ENCODE measurements at regions not wholly inside any gene's neighbourhood (a gene's known extent, or its start where the extent isn't known, plus 50 kb on each side); places are given as distances from the start of the nearest gene placed in this dataset.

- H3K9me3 Mint-ChIP-seq (ENCODE audit: unreplicated experiment), result peaks cover 6% of the 10 kb centered on the region
- no peak overlapping the region for H3K4me3 Mint-ChIP-seq (ENCODE audit: unreplicated experiment)
- DNase-seq (ENCODE audit: low spot score), result no peak
- no peaks in the 10 kb centered on the region for H3K27me3 Mint-ChIP-seq (ENCODE audit: unreplicated experiment)
- no peak for TF ChIP-seq CTCF (IDR thresholded peaks at IDR 0.05; ENCODE audit: unreplicated experiment)
- no peak overlapping the region for H3K27ac Mint-ChIP-seq (ENCODE audit: unreplicated experiment)
- no peaks in the 10 kb centered on the region for H3K4me1 Mint-ChIP-seq (ENCODE audit: unreplicated experiment)
- H3K36me3 Mint-ChIP-seq (ENCODE audit: low read depth, unreplicated experiment), result no peaks in the 10 kb centered on the region
Observed at GRCh38 chr4:147071209-147071740, 125.6 kb upstream of the TTC29 start.

- Mint-ChIP-seq H3K27ac (ENCODE audit: unreplicated experiment) (no peak overlapping the region), H3K4me3 (ENCODE audit: unreplicated experiment) (no peak overlapping the region)
Observed at GRCh38 chr4:147076179-147076578, 130.5 kb upstream of the TTC29 start.

GRCh38 chr4:147076728-147077127, 131.1 kb upstream of the TTC29 start:
- H3K27me3 Mint-ChIP-seq (ENCODE audit: unreplicated experiment), result no peaks in the 10 kb centered on the region
- H3K4me1 Mint-ChIP-seq (ENCODE audit: unreplicated experiment), result no peaks in the 10 kb centered on the region
- TF ChIP-seq CTCF (IDR thresholded peaks at IDR 0.05; ENCODE audit: unreplicated experiment), result no peak
- no peak for DNase-seq (ENCODE audit: low spot score)
- H3K9me3 Mint-ChIP-seq (ENCODE audit: unreplicated experiment), result peaks cover 6% of the 10 kb centered on the region
- H3K36me3 Mint-ChIP-seq (ENCODE audit: low read depth, unreplicated experiment), result no peaks in the 10 kb centered on the region
- H3K27ac Mint-ChIP-seq (ENCODE audit: unreplicated experiment), result no peak overlapping the region
- no peak overlapping the region for H3K4me3 Mint-ChIP-seq (ENCODE audit: unreplicated experiment)

More at GRCh38 chr4:147076179-147076578, 130.5 kb upstream of the TTC29 start:
- no peaks in the 10 kb centered on the region for H3K27me3 Mint-ChIP-seq (ENCODE audit: unreplicated experiment)
- DNase-seq (ENCODE audit: low spot score), result no peak
- no peaks in the 10 kb centered on the region for H3K36me3 Mint-ChIP-seq (ENCODE audit: low read depth, unreplicated experiment)
- no peak for TF ChIP-seq CTCF (IDR thresholded peaks at IDR 0.05; ENCODE audit: unreplicated experiment)
- H3K4me1 Mint-ChIP-seq (ENCODE audit: unreplicated experiment), result no peaks in the 10 kb centered on the region
- H3K9me3 Mint-ChIP-seq (ENCODE audit: unreplicated experiment), result peaks cover 6% of the 10 kb centered on the region

- no peak overlapping the region for H3K4me3 Mint-ChIP-seq (ENCODE audit: unreplicated experiment)
- no peak for DNase-seq (ENCODE audit: low spot score)
- no peak for TF ChIP-seq CTCF (IDR thresholded peaks at IDR 0.05; ENCODE audit: unreplicated experiment)
- H3K9me3 Mint-ChIP-seq (ENCODE audit: unreplicated experiment), result peaks cover under 1% of the 10 kb centered on the region
- no peaks in the 10 kb centered on the region for H3K4me1 Mint-ChIP-seq (ENCODE audit: unreplicated experiment)
- no peaks in the 10 kb centered on the region for H3K36me3 Mint-ChIP-seq (ENCODE audit: low read depth, unreplicated experiment)
- no peak overlapping the region for H3K27ac Mint-ChIP-seq (ENCODE audit: unreplicated experiment)
- H3K27me3 Mint-ChIP-seq (ENCODE audit: unreplicated experiment), result no peaks in the 10 kb centered on the region
Observed at GRCh38 chr4:147078362-147078761, 132.7 kb upstream of the TTC29 start.

- no peak for TF ChIP-seq CTCF (IDR thresholded peaks at IDR 0.05; ENCODE audit: unreplicated experiment)
- Mint-ChIP-seq H3K9me3 (ENCODE audit: unreplicated experiment) (no peaks in the 10 kb centered on the region), H3K36me3 (ENCODE audit: low read depth, unreplicated experiment) (no peaks in the 10 kb centered on the region), H3K27me3 (ENCODE audit: unreplicated experiment) (no peaks in the 10 kb centered on the region), H3K4me3 (ENCODE audit: unreplicated experiment) (no peak overlapping the region), H3K27ac (ENCODE audit: unreplicated experiment) (no peak overlapping the region), H3K4me1 (ENCODE audit: unreplicated experiment) (no peaks in the 10 kb centered on the region)
- no peak for DNase-seq (ENCODE audit: low spot score)
Observed at GRCh38 chr4:147078875-147079658, 133.4 kb upstream of the TTC29 start.

All from endothelial cell (in vitro differentiated cells).